B cell (primary cell): ENCODE measurements at regions not wholly inside any gene's neighbourhood (a gene's known extent, or its start where the extent isn't known, plus 50 kb on each side); places are given as distances from the start of the nearest gene placed in this dataset.

Source experiments
- ATAC-seq: fragments of 200-7000 bp; cut with Tn5 transposase; one replicate; pipeline ENCODE4 v1.10.0; 2021; ENCODE audit warnings: low read depth, mild to moderate bottlenecking, moderate number of reproducible peaks, moderate library complexity
- CTCF ChIA-PET: fragments of 350-600 bp; sonication (Branson Sonifier 250); formaldehyde crosslinking; loops from one replicate; lab custom pipeline; 2021; ENCODE audit warnings: antibody characterized with exemption, inconsistent platforms; lab: Charles Lee
- POLR2A ChIA-PET: fragments of 350-600 bp; sonication (Branson Sonifier 250); formaldehyde crosslinking; loops from one replicate; lab custom pipeline; 2021; ENCODE audit warnings: antibody characterized with exemption; lab: Charles Lee
- DNase-seq: peaks from one replicate; pipeline ENCODE4 v3.0.0; 2013
- H2AFZ ChIP-seq: 2 replicates; pipeline ENCODE4 v1.6.1; 2012; ENCODE audit warnings: mild to moderate bottlenecking, low read depth, low read length; ENCODE audit not compliant: insufficient read depth, poor library complexity, severe bottlenecking
- H3K27ac ChIP-seq, 2 donors: 1 replicate in 1 of 2; 2 replicates in 1 of 2; pipeline ENCODE4 v1.5.1; 2012 to 2013; ENCODE audit warnings: low read length in 2 of 2, mild to moderate bottlenecking in 2 of 2, moderate library complexity in 1 of 2
- H3K27me3 ChIP-seq, 4 experiments: fragments of 200-600 bp in 1 of 4; sonication (generic) in 1 of 4; replicated peaks in 1 of 4; 1 replicate in 2 of 4; 2 replicates in 2 of 4; pipeline versions ENCODE4 v1.6.1 to v1.7.0; 2013 to 2016; ENCODE audit warnings: low read length in 3 of 4, mild to moderate bottlenecking in 2 of 4, mixed read lengths in 1 of 4, moderate library complexity in 1 of 4; ENCODE audit not compliant: insufficient read depth in 4 of 4, control insufficient read depth in 3 of 4; ENCODE audit errors: control extremely low read depth in 1 of 4
- H3K36me3 ChIP-seq, 2 experiments: replicated peaks in 1 of 2; 1 replicate in 1 of 2; 2 replicates in 1 of 2; pipeline versions ENCODE4 v1.6.1 to v1.7.1; 2013; ENCODE audit warnings: low read length in 1 of 2; ENCODE audit not compliant: insufficient read depth in 2 of 2, control insufficient read depth in 1 of 2; ENCODE audit errors: control extremely low read depth in 1 of 2, extremely low read depth in 1 of 2
- H3K4me1 ChIP-seq, 2 donors: fragments of 200-600 bp in 1 of 2; sonication (generic) in 1 of 2; 1 replicate in 1 of 2; 2 replicates in 1 of 2; pipeline versions ENCODE4 v1.5.1 to v1.6.1; 2013 to 2017; ENCODE audit warnings: low read length in 2 of 2; ENCODE audit not compliant: control insufficient read depth in 2 of 2, insufficient read depth in 2 of 2
- H3K4me2 ChIP-seq: replicated peaks from 2 replicates; pipeline ENCODE3; 2012; ENCODE audit warnings: mild to moderate bottlenecking, low read depth, low read length; ENCODE audit not compliant: poor library complexity, severe bottlenecking
- H3K4me3 ChIP-seq, 5 experiments: fragments of 200-600 bp in 1 of 5; sonication (generic) in 1 of 5; 1 replicate in 3 of 5; 2 replicates in 2 of 5; pipeline versions ENCODE4 v1.5.1 to v1.7.0; 2011 to 2016; ENCODE audit warnings: low read length in 4 of 5, mild to moderate bottlenecking in 4 of 5, low read depth in 2 of 5, control low read depth in 1 of 5, moderate library complexity in 1 of 5; ENCODE audit not compliant: insufficient read depth in 1 of 5; ENCODE audit errors: control extremely low read depth in 1 of 5, extremely low read depth in 1 of 5
- H3K79me2 ChIP-seq: fragments of 200-600 bp; sonication (generic); one replicate; pipeline ENCODE4 v1.6.0; 2016; ENCODE audit warnings: low read length; ENCODE audit not compliant: control insufficient read depth, insufficient read depth
- H3K9ac ChIP-seq: fragments of 200-600 bp; sonication (generic); 2 replicates; pipeline ENCODE4 v1.6.1; 2017; ENCODE audit warnings: mild to moderate bottlenecking, low read length, moderate library complexity
- H3K9me3 ChIP-seq, 3 donors: one replicate each; pipeline versions ENCODE4 v1.6.1 to v1.7.1; 2013; ENCODE audit warnings: low read length in 2 of 3; ENCODE audit not compliant: control insufficient read depth in 2 of 3, insufficient read depth in 1 of 3; ENCODE audit errors: control extremely low read depth in 1 of 3
- H4K20me1 ChIP-seq: 2 replicates; pipeline ENCODE4 v1.6.0; 2012; ENCODE audit warnings: mild to moderate bottlenecking, low read length; ENCODE audit not compliant: insufficient read depth, control insufficient read depth, poor library complexity, severe bottlenecking
- H3K27ac Mint-ChIP-seq: one replicate; pipeline ENCODE4 v1.8.0; 2021; ENCODE audit warnings: mixed read lengths
- H3K27me3 Mint-ChIP-seq: one replicate; pipeline ENCODE4 v1.8.0; 2021; ENCODE audit warnings: mixed read lengths
- H3K4me1 Mint-ChIP-seq: one replicate; pipeline ENCODE4 v1.8.0; 2021; ENCODE audit warnings: mixed read lengths
- H3K4me3 Mint-ChIP-seq: one replicate; pipeline ENCODE4 v1.8.0; 2021; ENCODE audit warnings: mixed read lengths
- H3K9me3 Mint-ChIP-seq: one replicate; pipeline ENCODE4 v1.8.0; 2022; ENCODE audit warnings: mixed read lengths; ENCODE audit not compliant: insufficient read depth
- EZH2 ChIP-seq: IDR thresholded peaks from 2 replicates; pipeline ENCODE4 v1.6.1; 2012; ENCODE audit warnings: borderline replicate concordance, low read depth, mild to moderate bottlenecking, moderate library complexity, low read length; ENCODE audit not compliant: insufficient read depth, poor library complexity, severe bottlenecking
- WGBS: methylation state at CpG from one replicate; pipeline ENCODE4 v1.1.5; 2013; ENCODE audit warnings: missing lambda C conversion rate; ENCODE audit not compliant: insufficient coverage; 5-methylcytosine and 5-hydroxymethylcytosine counted together
- intact Hi-C: fragments of 100-400 bp; cut with micrococcal nuclease; formaldehyde crosslinking; loops from one replicate; pipeline ENCODE4 v1.10.0; 2022
- TF ChIP-seq, protein P1 (sequence below): fragments of 200-600 bp; IDR thresholded peaks from one replicate; pipeline ENCODE4 v1.8.0; 2022; ENCODE audit warnings: antibody characterized with exemption, mild to moderate bottlenecking

DNA sequence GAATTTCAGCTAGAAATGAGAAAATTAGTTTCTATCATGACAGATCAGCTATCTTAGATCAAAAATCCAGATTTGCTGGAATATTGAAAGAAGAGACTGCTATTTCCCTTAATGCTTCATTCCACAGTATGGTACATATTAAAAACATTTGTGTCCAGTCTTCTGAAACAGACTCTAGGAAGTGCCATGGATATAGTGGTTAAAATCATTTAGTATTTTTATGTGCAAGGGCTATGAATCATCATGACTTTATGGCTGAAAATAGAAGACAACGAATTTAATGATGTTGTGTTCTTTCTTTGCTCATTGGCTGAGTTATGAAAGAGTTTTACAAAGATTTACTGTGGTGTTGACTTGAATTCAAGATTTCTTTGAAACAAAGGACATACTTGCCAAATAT, 146.6 kb downstream of the ANKRD60 start:
- DNase-seq: no peak
- Histone ChIP-seq H3K4me1 (no peaks in the 10 kb centered on the region), H3K4me3 (no peak overlapping the region), H3K27me3 (no peaks in the 10 kb centered on the region), H3K27ac (no peak overlapping the region), H3K9me3 (peaks cover 0 to 3% (median 0%) of the 10 kb centered on the region in 3 donors), H4K20me1 (no peaks in the 10 kb centered on the region), H3K4me2 (no peak overlapping the region), H3K9ac (no peak overlapping the region), H2AFZ (no peak overlapping the region), H3K36me3 (no peaks in the 10 kb centered on the region), H3K79me2 (no peaks in the 10 kb centered on the region)
- ChIA-PET CTCF (interaction anchor here (0.7 kb wide), 1 partner anchor 99 kb away, joined by 3 read pairs; no protein-coding TSS in a partner anchor), POLR2A (no interaction called here)
- no peak for ATAC-seq
- Mint-ChIP-seq H3K9me3 (no peaks in the 10 kb centered on the region), H3K4me3 (no peak overlapping the region), H3K27me3 (peaks cover 17% of the 10 kb centered on the region), H3K27ac (no peak overlapping the region), H3K4me1 (no peaks in the 10 kb centered on the region)
- no peak for TF ChIP-seq EZH2
- intact Hi-C loops: no loop called here
- no CpG with 5 or more reads among the region's 1 CpG for WGBS

DNA sequence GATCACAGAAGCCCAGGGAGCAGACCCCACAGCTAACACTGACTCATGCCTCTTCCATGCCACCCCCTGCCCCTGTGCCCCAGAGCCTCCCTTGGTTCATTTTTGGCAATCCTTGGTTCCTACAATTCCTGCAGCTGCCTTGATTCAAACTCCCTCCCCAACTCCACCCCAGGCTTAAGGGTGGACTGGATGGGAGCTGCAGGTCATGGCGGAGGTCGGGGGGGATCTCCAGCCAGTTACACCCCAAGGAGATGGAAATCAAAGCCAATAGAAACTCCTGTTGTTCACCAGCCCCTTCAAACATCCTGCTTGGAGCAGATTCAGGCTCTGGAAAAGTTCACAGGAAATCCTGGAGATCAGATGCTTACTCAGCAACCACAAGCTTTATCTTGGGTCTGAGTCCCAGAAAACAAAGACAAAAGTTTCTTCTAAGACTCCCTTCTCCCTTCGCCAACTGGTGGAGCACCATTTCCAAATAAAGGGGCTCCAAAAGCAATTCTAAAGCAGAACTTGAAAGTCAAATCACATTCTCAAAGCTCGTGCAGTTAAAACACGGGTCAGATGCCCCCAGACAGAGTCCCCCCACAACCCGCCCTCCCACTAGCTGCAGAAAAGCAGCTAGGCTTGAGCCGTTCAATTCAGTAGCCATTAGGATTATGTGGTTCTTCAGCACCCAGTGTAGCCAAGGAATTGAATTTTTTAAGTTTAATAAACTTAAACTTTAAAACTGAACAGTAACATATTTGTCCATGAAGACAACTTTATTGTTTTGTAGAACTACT, 149.5 kb downstream of the ANKRD60 start:
- H2AFZ ChIP-seq: no peak overlapping the region
- TF ChIP-seq EZH2: no peak
- TF ChIP-seq, protein P1, sequence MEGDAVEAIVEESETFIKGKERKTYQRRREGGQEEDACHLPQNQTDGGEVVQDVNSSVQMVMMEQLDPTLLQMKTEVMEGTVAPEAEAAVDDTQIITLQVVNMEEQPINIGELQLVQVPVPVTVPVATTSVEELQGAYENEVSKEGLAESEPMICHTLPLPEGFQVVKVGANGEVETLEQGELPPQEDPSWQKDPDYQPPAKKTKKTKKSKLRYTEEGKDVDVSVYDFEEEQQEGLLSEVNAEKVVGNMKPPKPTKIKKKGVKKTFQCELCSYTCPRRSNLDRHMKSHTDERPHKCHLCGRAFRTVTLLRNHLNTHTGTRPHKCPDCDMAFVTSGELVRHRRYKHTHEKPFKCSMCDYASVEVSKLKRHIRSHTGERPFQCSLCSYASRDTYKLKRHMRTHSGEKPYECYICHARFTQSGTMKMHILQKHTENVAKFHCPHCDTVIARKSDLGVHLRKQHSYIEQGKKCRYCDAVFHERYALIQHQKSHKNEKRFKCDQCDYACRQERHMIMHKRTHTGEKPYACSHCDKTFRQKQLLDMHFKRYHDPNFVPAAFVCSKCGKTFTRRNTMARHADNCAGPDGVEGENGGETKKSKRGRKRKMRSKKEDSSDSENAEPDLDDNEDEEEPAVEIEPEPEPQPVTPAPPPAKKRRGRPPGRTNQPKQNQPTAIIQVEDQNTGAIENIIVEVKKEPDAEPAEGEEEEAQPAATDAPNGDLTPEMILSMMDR: no peak
- H3K27ac Mint-ChIP-seq: no peak overlapping the region
- no peak overlapping the region for H3K27ac ChIP-seq
- CTCF ChIA-PET: no interaction called here
- DNase-seq: no peak
- no peaks in the 10 kb centered on the region for H3K36me3 ChIP-seq
- intact Hi-C loops: no loop called here
- no peaks in the 10 kb centered on the region for H3K27me3 ChIP-seq
- no peaks in the 10 kb centered on the region for H3K79me2 ChIP-seq
- no peak overlapping the region for H3K4me2 ChIP-seq
- no peaks in the 10 kb centered on the region for H3K9me3 Mint-ChIP-seq
- peaks cover 11% of the 10 kb centered on the region for H3K4me1 Mint-ChIP-seq
- WGBS: 100% methylated on average over 4 of the region's 7 CpGs
- no peak overlapping the region for H3K4me3 ChIP-seq
- peaks cover 3 to 6% of the 10 kb centered on the region in 2 donors for H3K4me1 ChIP-seq
- peaks cover 0 to 8% (median 0%) of the 10 kb centered on the region in 3 donors for H3K9me3 ChIP-seq
- no peak overlapping the region for H3K4me3 Mint-ChIP-seq
- POLR2A ChIA-PET: no interaction called here
- peaks cover 20% of the 10 kb centered on the region for H3K27me3 Mint-ChIP-seq
- no peak for ATAC-seq
- H4K20me1 ChIP-seq: no peaks in the 10 kb centered on the region
- no peak overlapping the region for H3K9ac ChIP-seq
